OCI-LY3 (cell line): ENCODE measurements at regions not wholly inside any gene's neighbourhood (a gene's known extent, or its start where the extent isn't known, plus 50 kb on each side); places are given as distances from the start of the nearest gene placed in this dataset.

Source experiments
- H2AFZ ChIP-seq: fragments of 200-600, 300-600 bp; shearing (Covaris generic); 2 replicates; pipeline ENCODE4 v1.6.0; 2014; ENCODE audit warnings: antibody characterized with exemption, low read depth, low read length
- H3K27ac ChIP-seq: fragments of 200-600, 300-600 bp; sonication (generic); 2 replicates; pipeline ENCODE4 v1.5.1; 2014; ENCODE audit warnings: mild to moderate bottlenecking, low read length, moderate library complexity, mixed read lengths
- H3K27me3 ChIP-seq: fragments of 200-600, 300-600 bp; sonication (generic); 2 replicates; pipeline ENCODE4 v1.6.1; 2014; ENCODE audit warnings: low read depth, low read length, mixed read lengths
- H3K36me3 ChIP-seq: fragments of 200-600, 300-600 bp; sonication (generic); replicated peaks from 2 replicates; pipeline ENCODE3; 2014; ENCODE audit warnings: low read depth, low read length, mixed read lengths
- H3K4me1 ChIP-seq: fragments of 300-600, 200-600 bp; sonication (generic); 2 replicates; pipeline ENCODE4 v1.6.1; 2014; ENCODE audit warnings: low read length, mixed read lengths
- H3K4me2 ChIP-seq: fragments of 200-600, 300-600 bp; sonication (generic); 2 replicates; pipeline ENCODE4 v1.6.1; 2014; ENCODE audit warnings: low read length, mixed read lengths
- H3K4me3 ChIP-seq: fragments of 300-600, 200-600 bp; sonication (generic); 2 replicates; pipeline ENCODE4 v1.5.1; 2014; ENCODE audit warnings: antibody characterized with exemption, mild to moderate bottlenecking, low read length, moderate library complexity
- H3K79me2 ChIP-seq: fragments of 300-600, 200-600 bp; shearing (Covaris generic); 2 replicates; pipeline ENCODE4 v1.6.1; 2014; ENCODE audit warnings: mild to moderate bottlenecking, low read length, mixed read lengths
- H3K9ac ChIP-seq: fragments of 300-600, 200-600 bp; shearing (Covaris generic); 2 replicates; pipeline ENCODE4 v1.6.0; 2014; ENCODE audit warnings: mild to moderate bottlenecking, low read length, moderate library complexity
- H3K9me3 ChIP-seq: fragments of 200-600, 300-600 bp; shearing (Covaris generic); 2 replicates; pipeline ENCODE4 v1.6.1; 2014; ENCODE audit warnings: low read length, mixed read lengths; ENCODE audit not compliant: insufficient read depth
- H4K20me1 ChIP-seq: fragments of 200-600, 300-600 bp; sonication (generic); 2 replicates; pipeline ENCODE4 v1.6.1; 2016; ENCODE audit warnings: low read length, mixed read lengths; ENCODE audit not compliant: insufficient read depth
- EZH2phosphoT487 ChIP-seq: fragments of 200-600 bp; shearing (Covaris generic); IDR thresholded peaks from 2 replicates; pipeline ENCODE4 v1.6.1; 2018; ENCODE audit warnings: antibody characterized with exemption, mixed run types, low read depth
- TF ChIP-seq, protein P1 (sequence below): fragments of 200-600, 300-600 bp; sonication (generic); IDR thresholded peaks from 2 replicates; pipeline ENCODE4 v1.5.1; 2014; ENCODE audit warnings: antibody characterized with exemption, low read length, low read depth

DNA sequence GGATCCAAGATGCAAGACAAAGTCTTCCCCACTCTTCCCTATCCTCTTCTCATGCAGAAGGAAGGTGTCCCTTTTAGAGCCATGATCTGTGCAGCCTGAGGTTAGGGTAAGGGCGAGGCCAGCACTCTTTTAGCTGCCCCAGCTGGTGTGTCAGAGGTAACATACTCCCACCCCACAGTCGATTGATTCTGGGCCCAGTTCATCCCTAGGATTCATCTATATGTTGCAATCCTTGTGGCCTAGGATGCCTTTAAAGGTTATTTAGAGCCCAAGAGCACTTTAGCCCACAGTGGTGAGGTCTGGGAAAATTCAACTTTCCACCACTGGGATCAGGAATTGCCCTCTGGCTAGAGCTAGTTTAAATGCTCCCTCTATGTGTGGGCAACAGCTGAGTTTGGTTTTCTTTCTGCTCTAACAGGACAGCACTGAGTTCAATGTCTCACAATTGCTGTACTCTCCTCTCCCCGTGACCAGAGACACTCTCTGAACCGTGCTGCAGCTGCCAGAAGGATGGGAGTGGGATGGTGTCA, 201.3 kb upstream of the SERP2 start:
- no peak overlapping the region for H3K27ac ChIP-seq
- H3K4me2 ChIP-seq: no peak overlapping the region
- H3K9ac ChIP-seq: no peak overlapping the region
- H4K20me1 ChIP-seq: no peaks in the 10 kb centered on the region
- no peaks in the 10 kb centered on the region for H3K9me3 ChIP-seq
- TF ChIP-seq, protein P1, sequence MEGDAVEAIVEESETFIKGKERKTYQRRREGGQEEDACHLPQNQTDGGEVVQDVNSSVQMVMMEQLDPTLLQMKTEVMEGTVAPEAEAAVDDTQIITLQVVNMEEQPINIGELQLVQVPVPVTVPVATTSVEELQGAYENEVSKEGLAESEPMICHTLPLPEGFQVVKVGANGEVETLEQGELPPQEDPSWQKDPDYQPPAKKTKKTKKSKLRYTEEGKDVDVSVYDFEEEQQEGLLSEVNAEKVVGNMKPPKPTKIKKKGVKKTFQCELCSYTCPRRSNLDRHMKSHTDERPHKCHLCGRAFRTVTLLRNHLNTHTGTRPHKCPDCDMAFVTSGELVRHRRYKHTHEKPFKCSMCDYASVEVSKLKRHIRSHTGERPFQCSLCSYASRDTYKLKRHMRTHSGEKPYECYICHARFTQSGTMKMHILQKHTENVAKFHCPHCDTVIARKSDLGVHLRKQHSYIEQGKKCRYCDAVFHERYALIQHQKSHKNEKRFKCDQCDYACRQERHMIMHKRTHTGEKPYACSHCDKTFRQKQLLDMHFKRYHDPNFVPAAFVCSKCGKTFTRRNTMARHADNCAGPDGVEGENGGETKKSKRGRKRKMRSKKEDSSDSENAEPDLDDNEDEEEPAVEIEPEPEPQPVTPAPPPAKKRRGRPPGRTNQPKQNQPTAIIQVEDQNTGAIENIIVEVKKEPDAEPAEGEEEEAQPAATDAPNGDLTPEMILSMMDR: no peak
- no peak for TF ChIP-seq EZH2phosphoT487
- H3K36me3 ChIP-seq: no peaks in the 10 kb centered on the region
- H3K79me2 ChIP-seq: no peaks in the 10 kb centered on the region
- H2AFZ ChIP-seq: no peak overlapping the region
- no peak overlapping the region for H3K4me3 ChIP-seq
- H3K27me3 ChIP-seq: peaks cover 17% of the 10 kb centered on the region
- H3K4me1 ChIP-seq: no peaks in the 10 kb centered on the region

DNA sequence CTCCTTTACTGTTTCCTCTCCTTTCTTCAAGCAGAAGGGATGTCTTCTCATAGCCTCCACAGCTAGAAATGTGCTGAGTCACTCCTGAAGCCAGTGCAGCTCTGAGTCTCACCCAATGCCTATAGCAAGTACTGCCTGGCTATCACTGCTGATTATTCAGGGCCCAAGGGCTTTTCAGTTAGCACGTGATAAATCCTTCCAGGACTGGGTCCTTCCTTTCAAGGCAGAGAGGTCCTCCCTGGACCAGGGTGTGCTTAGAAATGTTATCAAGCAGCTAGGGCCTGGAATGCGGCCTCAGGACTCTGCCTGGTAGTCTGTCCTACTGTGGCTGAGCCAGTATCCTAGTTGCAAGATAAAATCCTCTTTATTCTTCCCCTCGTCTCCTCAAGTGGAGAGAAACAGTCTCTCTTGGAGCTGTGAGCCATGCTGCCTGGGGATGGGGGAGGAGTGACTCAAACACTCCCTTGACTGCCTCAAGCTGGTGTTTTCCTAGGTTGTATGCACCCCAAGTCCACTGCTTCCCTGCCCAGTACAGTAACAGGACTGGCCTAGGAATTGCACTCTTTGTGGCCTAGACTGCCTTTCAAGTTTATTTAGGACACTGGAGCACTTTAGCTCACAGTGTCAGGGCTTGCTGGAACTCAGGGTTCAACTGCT, 198.7 kb upstream of the SERP2 start:
- Histone ChIP-seq H3K9me3 (no peaks in the 10 kb centered on the region), H3K4me2 (no peak overlapping the region), H3K27me3 (peaks cover 29% of the 10 kb centered on the region), H3K4me1 (no peaks in the 10 kb centered on the region), H3K27ac (no peak overlapping the region), H3K79me2 (no peaks in the 10 kb centered on the region), H2AFZ (no peak overlapping the region), H3K9ac (no peak overlapping the region), H3K36me3 (no peaks in the 10 kb centered on the region), H4K20me1 (no peaks in the 10 kb centered on the region), H3K4me3 (no peak overlapping the region)
- TF ChIP-seq, protein P1: no peak
- no peak for TF ChIP-seq EZH2phosphoT487

DNA sequence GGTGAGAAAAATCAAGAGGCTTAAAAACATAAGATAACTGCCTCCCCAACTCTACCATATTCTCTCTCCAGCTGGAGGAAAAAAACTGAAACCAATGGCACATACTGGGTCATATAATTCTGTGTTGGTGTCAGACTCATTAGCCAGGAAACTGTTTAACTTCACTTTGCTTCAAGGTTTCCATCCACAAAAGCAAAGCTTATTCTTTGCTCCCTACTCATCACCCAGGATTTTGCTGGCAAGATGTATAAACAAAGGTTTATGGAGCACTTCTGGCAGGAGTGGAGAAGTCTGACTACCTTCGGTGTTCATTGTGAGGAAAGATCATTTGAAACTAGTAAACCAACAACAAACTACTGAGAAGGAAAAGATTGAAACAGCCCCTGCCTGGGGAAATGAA, 197.5 kb upstream of the SERP2 start:
- H3K79me2 ChIP-seq: no peaks in the 10 kb centered on the region
- no peaks in the 10 kb centered on the region for H3K4me1 ChIP-seq
- no peaks in the 10 kb centered on the region for H3K36me3 ChIP-seq
- no peak overlapping the region for H2AFZ ChIP-seq
- no peak overlapping the region for H3K4me2 ChIP-seq
- TF ChIP-seq, protein P1: no peak
- TF ChIP-seq EZH2phosphoT487: no peak
- peaks cover 34% of the 10 kb centered on the region for H3K27me3 ChIP-seq
- no peak overlapping the region for H3K9ac ChIP-seq
- H4K20me1 ChIP-seq: no peaks in the 10 kb centered on the region
- H3K27ac ChIP-seq: no peak overlapping the region
- H3K4me3 ChIP-seq: no peak overlapping the region
- H3K9me3 ChIP-seq: no peaks in the 10 kb centered on the region

DNA sequence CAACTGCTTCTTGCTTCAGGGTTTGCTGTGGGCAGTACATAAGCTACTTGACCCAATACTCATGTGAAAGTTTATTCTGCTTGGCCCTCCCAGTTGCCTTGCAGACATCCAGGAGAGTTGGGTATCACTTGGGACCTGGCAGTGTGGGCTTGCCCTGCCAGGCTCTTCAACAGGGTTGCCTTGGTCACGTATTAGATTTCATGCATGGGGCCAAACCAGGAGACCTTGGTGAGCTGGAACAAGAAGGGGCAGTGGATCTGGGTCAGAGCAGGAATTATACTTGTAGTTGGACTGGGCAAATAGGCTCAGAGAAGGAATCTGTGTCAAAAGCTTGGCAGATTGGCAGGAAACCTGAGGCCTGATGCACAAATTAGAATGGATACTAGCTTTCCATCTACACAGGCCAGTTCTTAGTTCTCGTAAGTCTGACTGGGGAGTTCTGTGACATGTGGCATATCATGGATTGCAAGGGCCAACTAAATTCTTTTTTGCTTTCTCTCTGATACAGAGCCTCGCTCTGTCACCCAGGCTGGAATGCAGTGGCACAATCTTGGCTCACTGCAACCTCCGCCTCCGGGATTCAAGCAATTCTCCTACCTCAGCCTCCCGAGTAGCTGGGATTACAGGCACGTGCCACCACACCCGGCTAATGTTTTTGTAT, 192.6 kb upstream of the SERP2 start:
- H3K9ac ChIP-seq: no peak overlapping the region
- H3K27me3 ChIP-seq: peaks cover 49% of the 10 kb centered on the region
- no peaks in the 10 kb centered on the region for H4K20me1 ChIP-seq
- H3K79me2 ChIP-seq: no peaks in the 10 kb centered on the region
- TF ChIP-seq, protein P1: no peak
- TF ChIP-seq EZH2phosphoT487: no peak
- no peaks in the 10 kb centered on the region for H3K36me3 ChIP-seq
- no peaks in the 10 kb centered on the region for H3K4me1 ChIP-seq
- H3K4me3 ChIP-seq: no peak overlapping the region
- H3K4me2 ChIP-seq: no peak overlapping the region
- H3K9me3 ChIP-seq: no peaks in the 10 kb centered on the region
- no peak overlapping the region for H2AFZ ChIP-seq
- H3K27ac ChIP-seq: no peak overlapping the region
